ENCODE measurements at regions not wholly inside any gene's neighbourhood (a gene's known extent, or its start where the extent isn't known, plus 50 kb on each side); places are given as distances from the start of the nearest gene placed in this dataset.

DNA sequence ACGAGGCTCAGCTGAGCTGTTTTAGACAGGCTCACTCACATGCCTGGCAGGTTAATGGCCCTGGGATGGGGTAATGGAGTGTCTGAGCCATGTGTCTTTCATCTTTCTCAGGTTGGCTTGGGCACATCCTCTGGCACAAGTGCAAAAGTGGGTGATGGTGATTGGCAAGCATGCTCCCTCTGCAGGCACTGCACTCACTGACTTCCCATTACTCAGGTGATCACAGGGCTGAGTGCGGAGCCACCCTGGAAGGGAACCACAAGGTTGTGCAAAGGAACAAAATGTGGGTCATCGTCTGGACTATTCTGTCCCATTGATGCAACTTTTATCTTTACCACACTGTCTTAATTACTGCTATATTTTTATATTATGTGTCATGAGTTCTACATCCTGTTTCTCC is 244.1 kb upstream of the AKR1E2 start:
- no peak for DNase-seq (ENCODE audit: low spot score)

- no peak for DNase-seq (ENCODE audit: low spot score)
These were observed 246.2 kb upstream of the AKR1E2 start for GRCh38 chr10:4579844-4580243.

DNA sequence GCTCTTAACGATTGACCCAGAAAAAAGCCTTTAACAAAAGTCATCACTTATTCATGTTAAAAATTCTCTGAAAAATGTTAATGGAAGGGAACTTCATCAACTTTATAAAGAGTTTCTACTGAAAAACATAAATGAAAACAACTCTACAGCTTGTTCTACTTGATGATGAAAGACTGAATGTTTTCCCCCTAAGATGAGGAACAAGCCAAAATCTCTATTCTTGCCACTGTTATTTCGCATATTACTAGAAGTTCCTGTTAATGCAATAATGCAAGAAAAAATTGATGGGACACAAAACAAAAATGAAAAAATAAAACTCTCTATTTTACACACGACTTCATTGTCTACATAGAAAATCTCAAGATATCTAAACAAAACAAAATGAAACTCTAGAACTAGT is 249.8 kb upstream of the AKR1E2 start:
- no peak for DNase-seq (ENCODE audit: low spot score)

GRCh38 chr10:4569151-4569550 is 256.9 kb upstream of the AKR1E2 start:
- no peak for DNase-seq (ENCODE audit: low spot score)

DNA sequence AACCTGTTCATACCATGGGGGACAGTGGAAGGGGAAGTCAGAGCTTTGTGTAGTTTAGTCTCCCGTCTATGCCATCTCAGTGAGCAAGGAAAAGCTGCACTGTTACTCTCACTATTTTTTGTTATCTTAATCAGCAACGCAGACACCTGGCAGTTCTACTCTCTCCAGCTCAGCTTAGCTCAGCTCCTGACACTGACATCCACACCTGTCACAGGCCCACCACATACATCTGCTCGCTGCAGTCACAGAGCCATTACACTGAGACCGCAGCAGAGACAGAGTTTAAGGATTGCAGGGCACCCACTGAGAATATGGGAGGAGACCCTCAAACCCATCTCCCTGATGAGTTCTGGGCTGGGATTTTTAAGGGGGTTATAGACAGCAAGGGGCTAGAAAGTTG is 257.3 kb upstream of the AKR1E2 start:
- no peak for DNase-seq (ENCODE audit: low spot score)

- no peak for DNase-seq (ENCODE audit: low spot score)
These were observed 257.9 kb upstream of the AKR1E2 start for GRCh38 chr10:4568086-4568485.

DNA sequence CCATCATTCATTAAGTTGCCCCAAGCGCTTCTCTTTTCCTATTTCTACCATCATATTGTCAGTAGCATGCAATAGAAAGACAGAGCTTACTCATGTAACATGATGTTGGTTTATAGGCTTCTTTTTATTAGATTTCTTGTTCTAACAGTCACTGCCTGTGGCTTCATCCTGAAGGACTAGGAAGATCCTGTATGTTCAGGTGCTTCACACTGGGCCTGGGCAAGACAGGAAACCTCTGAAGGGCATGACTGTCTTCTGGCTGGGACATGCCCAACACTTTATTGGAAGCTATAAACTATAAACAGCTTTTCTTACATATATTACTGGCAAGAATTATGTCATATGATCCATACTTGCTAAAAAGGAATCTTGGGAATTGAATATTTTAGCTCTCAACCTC is 258.4 kb upstream of the AKR1E2 start:
- DNase-seq (ENCODE audit: low spot score), result no peak

DNA sequence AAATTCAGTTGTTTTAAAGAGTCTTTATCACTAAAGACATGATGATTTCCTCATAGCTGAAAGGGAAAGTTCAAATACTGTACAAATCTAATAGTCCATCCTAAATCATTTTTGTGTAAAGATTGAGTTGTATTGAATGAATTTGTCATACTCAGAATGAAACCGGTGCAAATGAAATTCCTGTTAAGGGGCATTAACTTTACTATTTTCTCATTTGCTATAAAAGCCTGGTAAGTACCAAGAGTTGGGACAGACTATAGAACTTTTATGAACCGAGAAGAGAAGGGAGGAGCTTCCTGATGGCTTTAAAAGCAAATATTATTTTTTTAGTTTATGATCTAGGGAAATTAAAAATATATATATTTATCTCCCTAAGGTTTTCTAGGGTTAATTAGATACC is 260.0 kb upstream of the AKR1E2 start:
- no peak for DNase-seq (ENCODE audit: low spot score)

GRCh38 chr10:4561296-4561695 is 264.7 kb upstream of the AKR1E2 start:
- no peak for DNase-seq (ENCODE audit: low spot score)

GRCh38 chr10:4557469-4557868 is 268.5 kb upstream of the AKR1E2 start:
- no peak for DNase-seq (ENCODE audit: low spot score)

- no peak for DNase-seq (ENCODE audit: low spot score)
These were observed 269.5 kb upstream of the AKR1E2 start for GRCh38 chr10:4556527-4556926.

DNA sequence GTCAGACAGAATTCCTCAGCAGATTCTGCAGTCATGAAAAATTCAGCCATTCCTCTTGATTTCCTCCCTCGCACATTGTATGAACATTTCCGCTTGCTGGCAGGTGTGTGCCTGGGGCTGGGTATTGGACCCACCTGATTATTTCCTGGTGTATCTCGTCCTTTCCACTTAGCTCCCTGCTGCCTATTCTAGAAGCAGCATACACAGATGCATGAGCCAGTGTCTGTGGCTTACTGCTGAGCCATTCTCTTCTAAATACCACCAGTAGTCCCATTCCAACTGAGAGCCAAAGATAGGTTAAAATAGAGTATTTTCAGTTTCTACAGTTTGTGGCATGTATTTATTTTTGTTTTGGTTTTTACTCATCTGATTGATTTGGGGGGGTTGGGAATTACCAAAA is 270.1 kb upstream of the AKR1E2 start:
- DNase-seq (ENCODE audit: low spot score), result no peak

DNA sequence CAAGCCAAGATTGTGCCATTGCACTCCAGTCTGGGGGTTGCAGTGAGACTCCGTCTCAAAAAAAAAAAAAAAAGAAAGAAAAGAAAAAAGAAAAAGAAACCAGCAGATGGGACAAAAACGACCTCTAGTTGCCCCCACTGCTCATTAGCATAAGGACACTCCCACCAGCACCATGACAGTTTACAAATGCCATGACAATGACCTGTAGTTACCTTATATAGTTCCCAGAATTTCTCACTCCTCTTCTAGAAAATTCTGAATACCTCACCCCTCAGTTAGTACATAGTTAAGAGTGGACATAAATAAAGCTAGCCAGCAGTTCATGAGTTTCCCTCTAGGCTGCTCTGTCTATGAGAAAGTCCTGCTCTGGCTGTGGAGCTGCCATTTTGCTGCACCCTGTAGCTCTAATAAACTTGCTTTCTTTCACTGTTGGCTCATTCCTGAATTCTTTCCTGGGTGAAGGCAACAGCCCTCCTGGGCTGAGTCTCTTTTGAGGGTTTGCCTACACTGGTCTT is 276.8 kb upstream of the AKR1E2 start:
- no peak for DNase-seq (ENCODE audit: low spot score)

- no peak for DNase-seq (ENCODE audit: low spot score)
These were observed 279.1 kb upstream of the AKR1E2 start for GRCh38 chr10:4546931-4547330.

- DNase-seq (ENCODE audit: low spot score), result peak; percentile 27
These were observed 279.5 kb upstream of the AKR1E2 start for GRCh38 chr10:4546500-4546899.

GRCh38 chr10:4545062-4545461 is 280.9 kb upstream of the AKR1E2 start:
- DNase-seq (ENCODE audit: low spot score), result no peak

DNA sequence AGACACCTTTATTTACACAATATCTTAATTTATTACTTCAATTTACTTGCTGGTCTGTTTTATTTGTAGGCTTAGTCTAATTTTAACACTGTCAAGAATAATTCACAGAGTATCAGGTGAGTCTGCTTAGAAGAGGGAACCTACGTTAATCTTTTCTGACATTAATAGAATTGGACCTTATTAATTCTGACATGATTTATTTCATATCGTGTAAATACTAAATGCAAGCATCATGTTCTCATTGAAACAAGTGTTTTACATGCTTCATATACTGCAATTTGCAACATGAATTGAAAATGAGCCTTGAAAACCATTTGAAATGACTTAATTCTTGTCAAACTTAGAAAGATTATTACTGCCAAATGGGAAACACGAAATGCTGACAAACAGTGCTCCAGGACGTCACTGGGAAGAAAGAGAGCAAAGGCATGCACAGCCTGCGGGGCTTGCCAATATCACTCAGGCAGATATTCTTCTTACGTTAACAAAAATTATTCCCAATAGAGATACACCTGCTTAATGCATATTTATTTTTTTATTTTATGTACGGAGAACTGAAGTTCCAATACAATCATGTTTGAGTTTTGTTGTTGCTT is 282.0 kb upstream of the AKR1E2 start:
- DNase-seq (ENCODE audit: low spot score), result no peak

DNA sequence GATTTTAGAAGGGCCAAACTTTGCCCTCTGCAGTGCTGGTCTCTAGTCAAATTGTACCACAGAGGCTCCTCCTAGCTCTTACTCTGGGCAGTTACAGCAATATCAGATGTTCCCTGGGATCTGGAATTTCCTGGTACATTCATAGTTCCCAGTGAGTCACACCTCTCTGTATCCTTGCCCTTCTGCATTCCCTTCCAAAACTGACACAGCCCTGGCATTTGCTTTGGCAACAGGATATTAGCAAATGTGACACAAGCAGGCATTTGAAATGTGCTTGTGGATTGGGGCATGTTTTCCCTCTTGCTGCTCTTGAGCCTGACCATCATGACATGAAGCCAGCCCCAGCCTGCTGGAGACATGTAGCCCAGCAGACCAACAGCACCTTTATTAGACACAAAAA is 284.7 kb upstream of the AKR1E2 start:
- no peak for DNase-seq (ENCODE audit: low spot score)

GRCh38 chr10:4538016-4538415 is 288.0 kb upstream of the AKR1E2 start:
- no peak for DNase-seq (ENCODE audit: low spot score)

DNA sequence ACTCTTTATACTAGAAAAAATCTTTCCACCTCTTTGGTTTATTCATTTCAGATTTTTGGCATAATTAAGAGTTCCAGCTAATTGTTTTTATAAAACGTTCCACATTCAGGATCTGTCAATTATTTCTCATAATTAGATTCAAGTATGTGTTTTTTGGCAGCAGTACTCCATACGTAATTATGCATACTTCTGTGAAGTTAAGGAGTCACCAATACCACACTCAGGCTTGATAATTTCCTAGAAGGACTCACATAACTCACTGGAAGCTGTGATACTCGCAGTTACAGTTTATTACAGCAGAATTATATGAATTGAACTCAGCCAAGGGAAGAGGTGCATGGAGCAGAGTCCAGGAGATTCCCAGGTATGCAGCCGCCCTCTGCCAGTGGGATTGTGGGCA is 290.5 kb upstream of the AKR1E2 start:
- DNase-seq (ENCODE audit: low spot score), result no peak

DNA sequence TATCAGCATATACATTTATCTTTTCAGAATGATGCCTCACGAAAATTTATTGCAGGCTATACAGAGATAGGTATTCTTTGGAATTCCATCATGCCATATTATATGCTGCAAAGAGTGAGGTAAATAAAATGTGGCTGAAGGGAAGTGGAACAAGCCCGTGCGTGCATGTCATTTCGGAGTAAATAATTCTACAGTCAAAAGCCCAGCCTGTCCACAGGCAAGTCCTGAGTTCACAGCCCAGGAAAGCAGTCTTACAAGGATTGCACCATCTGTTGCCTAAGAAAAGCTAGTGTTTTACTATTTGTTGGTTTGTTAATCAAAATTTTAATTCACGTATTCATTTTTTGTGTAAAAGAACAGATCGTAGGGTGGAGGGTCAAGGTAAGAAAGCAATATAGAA is 292.4 kb upstream of the AKR1E2 start:
- DNase-seq (ENCODE audit: low spot score), result no peak

DNA sequence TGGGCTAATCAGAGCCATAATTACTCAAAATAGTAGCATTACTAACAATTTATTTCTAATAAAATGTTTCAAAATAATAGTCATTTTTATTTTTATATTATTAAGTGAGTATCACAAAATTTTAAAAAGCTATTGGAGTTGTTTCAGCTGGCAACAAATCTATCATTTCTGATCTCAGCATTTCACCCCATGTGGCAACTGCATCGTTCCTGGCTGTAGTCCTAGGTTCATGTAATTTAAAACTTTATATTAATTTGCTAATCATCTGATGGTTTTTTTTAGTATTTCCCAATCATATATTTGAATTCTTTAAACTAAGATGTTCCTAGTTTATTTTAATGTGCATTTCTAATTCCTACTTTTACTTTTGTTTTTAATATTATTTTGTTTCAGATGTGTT is 293.0 kb upstream of the AKR1E2 start:
- DNase-seq (ENCODE audit: low spot score), result no peak

- DNase-seq (ENCODE audit: low spot score), result no peak
These were observed 293.5 kb upstream of the AKR1E2 start for GRCh38 chr10:4532467-4532866.

- no peak for DNase-seq (ENCODE audit: low spot score)
These were observed 294.0 kb upstream of the AKR1E2 start for GRCh38 chr10:4532011-4532410.

DNA sequence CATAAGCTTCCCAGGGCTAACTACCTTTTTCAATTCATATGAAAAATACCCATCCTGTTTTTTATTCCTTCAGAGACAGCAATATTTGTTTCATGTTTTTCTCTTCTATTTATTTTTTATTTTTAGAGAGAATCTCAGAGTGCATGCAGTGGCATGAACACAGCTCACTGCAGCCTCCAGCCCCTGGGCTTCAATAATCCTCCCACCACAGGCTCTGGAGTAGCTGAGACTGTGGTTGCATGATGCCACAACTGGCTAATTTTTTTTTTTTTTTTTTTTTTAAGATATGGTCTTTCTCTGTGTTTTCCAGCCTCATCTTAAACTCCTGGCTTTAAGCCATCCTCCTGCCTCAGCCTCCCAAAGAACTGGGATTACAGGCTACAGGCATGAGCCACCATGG is 296.7 kb upstream of the AKR1E2 start:
- no peak for DNase-seq (ENCODE audit: low spot score)
